ENCODE measurements at regions not wholly inside any gene's neighbourhood (a gene's known extent, or its start where the extent isn't known, plus 50 kb on each side); places are given as distances from the start of the nearest gene placed in this dataset.

- H3F3A ChIP-seq (ENCODE audit: insufficient read depth) = no peaks in the 10 kb centered on the region
- no peak overlapping the region for H3K27ac ChIP-seq
- no peak overlapping the region for H3K4me2 ChIP-seq (ENCODE audit: unreplicated experiment)
- no peaks in the 10 kb centered on the region for H3K36me3 ChIP-seq (ENCODE audit: low read depth)
- H3K4me1 ChIP-seq (ENCODE audit: insufficient read depth) = no peaks in the 10 kb centered on the region
- WGBS, 2 experiments (ENCODE audit: low coverage in 1 of 2, low lambda C conversion rate in 2 of 2, missing lambda C conversion rate in 2 of 2) = 41 to 47% methylated on average over 9 of the region's 9 CpGs
- no peak for DNase-seq
- H4K20me1 ChIP-seq (ENCODE audit: insufficient read depth) = no peaks in the 10 kb centered on the region
- H3K9me3 ChIP-seq (ENCODE audit: low read depth) = no peaks in the 10 kb centered on the region
- in situ Hi-C loops (cut with MboI) = no loop called here
- no peak for TF ChIP-seq EZH2 (IDR thresholded peaks at IDR 0.05; ENCODE audit: insufficient read depth, poor library complexity, severe bottlenecking)
- TF ChIP-seq EZH2phosphoT487 (IDR thresholded peaks at IDR 0.05; ENCODE audit: insufficient read depth, low read depth) = no peak
- H3K27me3 ChIP-seq (replicated peaks; ENCODE audit: insufficient read depth) = peaks cover 26% of the 10 kb centered on the region
- H3K79me2 ChIP-seq (ENCODE audit: insufficient read depth) = no peaks in the 10 kb centered on the region
- no peaks in the 10 kb centered on the region for H3K9me2 ChIP-seq (ENCODE audit: insufficient read depth)
- no peak overlapping the region for H3K4me3 ChIP-seq
- H3K9ac ChIP-seq = no peak overlapping the region
- H2AFZ ChIP-seq = no peak overlapping the region
Observed at GRCh38 chr15:88714782-88715372, 76.1 kb downstream of the ISG20 start.

DNA sequence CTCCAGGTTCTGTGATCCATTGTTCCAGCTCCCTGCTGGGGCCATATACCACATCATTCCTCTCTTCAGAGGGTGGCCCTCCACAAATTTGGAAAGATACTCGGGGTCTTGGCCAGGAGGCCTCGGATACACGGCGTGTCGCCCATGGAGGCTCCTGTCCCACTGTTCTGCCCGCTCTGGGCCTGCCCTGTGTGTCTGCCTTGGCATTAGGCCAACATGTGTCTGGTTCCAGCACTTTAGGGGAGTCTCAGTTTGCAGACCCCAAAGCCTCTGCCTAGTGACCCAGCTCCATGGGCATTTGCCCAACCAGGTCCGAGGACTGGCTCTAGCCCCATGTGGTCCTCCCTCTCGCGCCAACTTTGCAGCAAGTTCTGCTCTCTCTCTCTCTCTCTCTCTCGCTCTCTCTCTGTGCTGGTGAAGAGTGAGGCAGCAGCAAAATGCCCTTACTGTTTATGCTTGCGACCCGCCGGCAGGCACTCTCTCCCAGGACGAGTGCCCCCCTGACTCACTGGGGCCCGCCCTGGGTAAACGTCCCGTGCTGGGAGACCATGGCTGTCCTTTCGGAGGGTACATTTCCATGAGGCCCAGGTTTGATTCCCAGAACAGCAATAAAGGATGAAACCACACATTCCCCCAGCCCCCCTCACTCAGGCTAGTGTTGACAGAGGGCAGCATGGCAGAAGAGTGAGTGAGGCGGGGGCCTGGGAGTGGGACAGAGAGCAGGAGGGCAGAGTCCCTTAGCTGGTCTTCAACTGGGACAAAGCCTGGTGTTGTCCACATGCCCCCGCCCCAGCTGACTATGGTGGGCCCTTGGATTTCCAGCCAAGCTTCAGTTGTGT is 77.9 kb downstream of the ISG20 start:
- no peak overlapping the region for H2AFZ ChIP-seq
- no peaks in the 10 kb centered on the region for H3K4me1 ChIP-seq (ENCODE audit: insufficient read depth)
- H4K20me1 ChIP-seq (ENCODE audit: insufficient read depth) = no peaks in the 10 kb centered on the region
- no peak overlapping the region for H3K27ac ChIP-seq
- H3K4me3 ChIP-seq = no peak overlapping the region
- no peaks in the 10 kb centered on the region for H3K9me3 ChIP-seq (ENCODE audit: low read depth)
- WGBS, 2 experiments (ENCODE audit: low coverage in 1 of 2, low lambda C conversion rate in 2 of 2, missing lambda C conversion rate in 2 of 2) = 70 to 73% methylated on average over 19 to 20 of the region's 20 CpGs
- no peaks in the 10 kb centered on the region for H3K36me3 ChIP-seq (ENCODE audit: low read depth)
- no peak for TF ChIP-seq EZH2 (IDR thresholded peaks at IDR 0.05; ENCODE audit: insufficient read depth, poor library complexity, severe bottlenecking)
- TF ChIP-seq EZH2phosphoT487 (IDR thresholded peaks at IDR 0.05; ENCODE audit: insufficient read depth, low read depth) = no peak
- in situ Hi-C loops (cut with MboI) = no loop called here
- H3K79me2 ChIP-seq (ENCODE audit: insufficient read depth) = no peaks in the 10 kb centered on the region
- H3F3A ChIP-seq (ENCODE audit: insufficient read depth) = no peaks in the 10 kb centered on the region
- no peak overlapping the region for H3K4me2 ChIP-seq (ENCODE audit: unreplicated experiment)
- no peaks in the 10 kb centered on the region for H3K9me2 ChIP-seq (ENCODE audit: insufficient read depth)
- DNase-seq = no peak
- H3K9ac ChIP-seq = no peak overlapping the region
- peaks cover 26% of the 10 kb centered on the region for H3K27me3 ChIP-seq (replicated peaks; ENCODE audit: insufficient read depth)

DNA sequence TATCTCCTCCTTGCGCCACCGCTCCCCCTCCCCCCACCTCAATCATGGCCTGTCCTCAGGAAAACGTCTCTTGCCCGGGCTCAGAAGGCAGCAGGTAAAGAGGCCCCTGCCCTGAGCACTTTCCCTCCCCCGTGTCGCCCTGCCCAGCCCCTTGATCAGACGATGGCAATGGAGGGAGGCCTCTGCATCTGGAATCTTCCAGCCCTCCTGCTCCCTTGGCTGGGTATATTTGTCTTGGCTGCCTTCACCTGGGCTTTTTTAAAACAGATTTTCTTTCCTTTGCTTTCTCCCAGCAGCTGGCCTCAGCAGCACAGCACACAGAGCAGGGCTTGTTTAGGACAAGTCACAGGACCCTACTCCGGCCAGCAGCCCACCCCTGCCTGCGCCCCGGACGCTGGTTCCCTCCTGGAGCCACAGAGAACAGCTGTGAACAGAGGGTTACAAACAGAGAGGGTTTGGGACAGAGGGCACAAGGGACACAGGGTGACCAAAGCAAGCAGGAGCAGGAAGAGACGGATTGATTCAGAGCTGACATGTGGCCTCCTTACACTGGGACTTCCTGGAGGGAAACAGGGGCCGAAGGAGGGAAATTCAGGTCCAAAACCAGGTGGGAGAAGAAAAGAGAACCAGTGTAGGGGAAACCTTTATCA is 78.7 kb downstream of the ISG20 start:
- Histone ChIP-seq H3K9me3 (ENCODE audit: low read depth) (no peaks in the 10 kb centered on the region), H3K27ac (no peak overlapping the region), H3K79me2 (ENCODE audit: insufficient read depth) (no peaks in the 10 kb centered on the region), H3K36me3 (ENCODE audit: low read depth) (no peaks in the 10 kb centered on the region), H3K9ac (no peak overlapping the region), H2AFZ (no peak overlapping the region), H3K27me3 (replicated peaks; ENCODE audit: insufficient read depth) (peaks cover 21% of the 10 kb centered on the region), H4K20me1 (ENCODE audit: insufficient read depth) (no peaks in the 10 kb centered on the region), H3K4me3 (no peak overlapping the region), H3K9me2 (ENCODE audit: insufficient read depth) (no peaks in the 10 kb centered on the region), H3K4me1 (ENCODE audit: insufficient read depth) (no peaks in the 10 kb centered on the region), H3K4me2 (ENCODE audit: unreplicated experiment) (no peak overlapping the region), H3F3A (ENCODE audit: insufficient read depth) (no peaks in the 10 kb centered on the region)
- WGBS, 2 experiments (ENCODE audit: low coverage in 1 of 2, low lambda C conversion rate in 2 of 2, missing lambda C conversion rate in 2 of 2) = 61 to 65% methylated on average over 13 of the region's 13 CpGs
- TF ChIP-seq EZH2phosphoT487 (IDR thresholded peaks at IDR 0.05; ENCODE audit: insufficient read depth, low read depth) (no peak), EZH2 (IDR thresholded peaks at IDR 0.05; ENCODE audit: insufficient read depth, poor library complexity, severe bottlenecking) (no peak)
- in situ Hi-C loops (cut with MboI) = no loop called here
- DNase-seq = no peak

DNA sequence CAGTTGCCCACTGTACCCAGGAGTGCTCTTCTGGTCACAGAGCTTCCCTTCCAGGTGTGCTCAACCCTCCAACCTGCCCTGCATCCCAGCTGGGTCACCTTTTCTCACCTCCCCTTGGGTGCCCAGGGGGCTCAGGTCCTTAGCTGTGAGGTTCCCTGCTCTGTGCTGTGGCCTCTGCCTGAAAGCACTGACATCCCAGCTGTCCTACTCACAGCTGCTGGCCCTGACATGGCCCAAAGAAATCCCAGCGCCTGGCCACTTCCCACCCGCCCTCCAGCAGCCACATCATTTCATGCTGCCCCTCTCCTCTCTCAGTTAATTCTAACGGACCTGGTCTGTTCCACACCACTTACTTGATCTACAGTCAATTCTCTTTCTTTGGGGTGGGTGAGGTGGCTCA is 79.9 kb downstream of the ISG20 start:
- in situ Hi-C loops (cut with MboI) = no loop called here
- H3F3A ChIP-seq (ENCODE audit: insufficient read depth) = no peaks in the 10 kb centered on the region
- H3K79me2 ChIP-seq (ENCODE audit: insufficient read depth) = no peaks in the 10 kb centered on the region
- no peak overlapping the region for H3K4me2 ChIP-seq (ENCODE audit: unreplicated experiment)
- no peak for DNase-seq
- no peaks in the 10 kb centered on the region for H3K36me3 ChIP-seq (ENCODE audit: low read depth)
- no peak overlapping the region for H3K9ac ChIP-seq
- TF ChIP-seq EZH2phosphoT487 (IDR thresholded peaks at IDR 0.05; ENCODE audit: insufficient read depth, low read depth) (no peak), EZH2 (IDR thresholded peaks at IDR 0.05; ENCODE audit: insufficient read depth, poor library complexity, severe bottlenecking) (no peak)
- no peaks in the 10 kb centered on the region for H3K9me3 ChIP-seq (ENCODE audit: low read depth)
- peaks cover 15% of the 10 kb centered on the region for H3K27me3 ChIP-seq (replicated peaks; ENCODE audit: insufficient read depth)
- no peak overlapping the region for H3K27ac ChIP-seq
- WGBS, 2 experiments (ENCODE audit: low coverage in 1 of 2, low lambda C conversion rate in 2 of 2, missing lambda C conversion rate in 2 of 2) = 35 to 38% methylated on average over 3 of the region's 3 CpGs
- no peak overlapping the region for H3K4me3 ChIP-seq
- H4K20me1 ChIP-seq (ENCODE audit: insufficient read depth) = no peaks in the 10 kb centered on the region
- no peak overlapping the region for H2AFZ ChIP-seq
- H3K9me2 ChIP-seq (ENCODE audit: insufficient read depth) = no peaks in the 10 kb centered on the region
- no peaks in the 10 kb centered on the region for H3K4me1 ChIP-seq (ENCODE audit: insufficient read depth)

Data from GM23248 (cell line).